ENCODE measurements at regions not wholly inside any gene's neighbourhood (a gene's known extent, or its start where the extent isn't known, plus 50 kb on each side); places are given as distances from the start of the nearest gene placed in this dataset.

GRCh38 chr7:18378989-18379605 is 116.5 kb upstream of the HDAC9 start:
- Histone ChIP-seq H3K4me1 (ENCODE audit: control extremely low read depth in 1 of 4, control insufficient read depth in 4 of 4, insufficient read depth in 4 of 4, low read length in 3 of 4) (no peaks in the 10 kb centered on the region), H3K36me3 (ENCODE audit: control insufficient read depth in 4 of 4, insufficient read depth in 4 of 4, low read length in 3 of 4) (peaks cover 0 to 4% (median 0%) of the 10 kb centered on the region in 4 experiments), H3K9me3 (ENCODE audit: control extremely low read depth in 1 of 5, control insufficient read depth in 4 of 5, insufficient read depth in 2 of 5, low read depth in 1 of 5, low read length in 4 of 5) (no peaks in the 10 kb centered on the region), H3K27ac (ENCODE audit: insufficient read depth in 1 of 2, low read depth in 1 of 2, low read length in 2 of 2, poor library complexity in 1 of 2, severe bottlenecking in 2 of 2) (no peak overlapping the region), H3K27me3 (replicated peaks in 2 of 5; ENCODE audit: control insufficient read depth in 4 of 5, insufficient read depth in 5 of 5, low read length in 4 of 5) (no peaks in the 10 kb centered on the region), H3K4me3 (ENCODE audit: control insufficient read depth in 1 of 7, extremely low read depth in 1 of 7, insufficient read depth in 4 of 7, low read depth in 2 of 7, low read length in 6 of 7) (no peak overlapping the region)
- ChIA-PET POLR2A (no interaction called here), CTCF (no interaction called here)
- DNase-seq = no peak
- WGBS (ENCODE audit: insufficient coverage) = no CpG with 5 or more reads among the region's 2 CpGs

GRCh38 chr7:18384491-18385143 is 110.9 kb upstream of the HDAC9 start:
- Histone ChIP-seq H3K4me3 (ENCODE audit: control insufficient read depth in 1 of 7, extremely low read depth in 1 of 7, insufficient read depth in 4 of 7, low read depth in 2 of 7, low read length in 6 of 7) (no peak overlapping the region), H3K4me1 (ENCODE audit: control extremely low read depth in 1 of 4, control insufficient read depth in 4 of 4, insufficient read depth in 4 of 4, low read length in 3 of 4) (peaks cover 7 to 30% (median 20%) of the 10 kb centered on the region in 4 experiments), H3K9me3 (ENCODE audit: control extremely low read depth in 1 of 5, control insufficient read depth in 4 of 5, insufficient read depth in 2 of 5, low read depth in 1 of 5, low read length in 4 of 5) (no peaks in the 10 kb centered on the region), H3K27me3 (replicated peaks in 2 of 5; ENCODE audit: control insufficient read depth in 4 of 5, insufficient read depth in 5 of 5, low read length in 4 of 5) (no peaks in the 10 kb centered on the region), H3K36me3 (ENCODE audit: control insufficient read depth in 4 of 4, insufficient read depth in 4 of 4, low read length in 3 of 4) (no peaks in the 10 kb centered on the region), H3K27ac (ENCODE audit: insufficient read depth in 1 of 2, low read depth in 1 of 2, low read length in 2 of 2, poor library complexity in 1 of 2, severe bottlenecking in 2 of 2) (no peak overlapping the region)
- CTCF ChIA-PET = interaction anchor here (0.6 to 0.9 kb wide), 4 partner anchors 9 to 473 kb away, joined by 3 to 4 read pairs (median 3); no protein-coding TSS in a partner anchor
- 100% methylated on average over 1 of the region's 1 CpG for WGBS (ENCODE audit: insufficient coverage)
- POLR2A ChIA-PET = no interaction called here
- DNase-seq = no peak

- Histone ChIP-seq H3K36me3 (ENCODE audit: control insufficient read depth in 4 of 4, insufficient read depth in 4 of 4, low read length in 3 of 4) (no peaks in the 10 kb centered on the region), H3K4me3 (ENCODE audit: control insufficient read depth in 1 of 7, extremely low read depth in 1 of 7, insufficient read depth in 4 of 7, low read depth in 2 of 7, low read length in 6 of 7) (no peak overlapping the region), H3K27ac (ENCODE audit: insufficient read depth in 1 of 2, low read depth in 1 of 2, low read length in 2 of 2, poor library complexity in 1 of 2, severe bottlenecking in 2 of 2) (no peak overlapping the region), H3K9me3 (ENCODE audit: control extremely low read depth in 1 of 5, control insufficient read depth in 4 of 5, insufficient read depth in 2 of 5, low read depth in 1 of 5, low read length in 4 of 5) (no peaks in the 10 kb centered on the region), H3K4me1 (ENCODE audit: control extremely low read depth in 1 of 4, control insufficient read depth in 4 of 4, insufficient read depth in 4 of 4, low read length in 3 of 4) (peaks cover 13 to 48% (median 32%) of the 10 kb centered on the region in 4 experiments), H3K27me3 (replicated peaks in 2 of 5; ENCODE audit: control insufficient read depth in 4 of 5, insufficient read depth in 5 of 5, low read length in 4 of 5) (no peaks in the 10 kb centered on the region)
- WGBS (ENCODE audit: insufficient coverage) = 100% methylated on average over 3 of the region's 4 CpGs
- ChIA-PET CTCF (interaction anchor here (1.2 to 1.3 kb wide), 2 partner anchors 33 to 62 kb away, joined by 3 read pairs; no protein-coding TSS in a partner anchor), POLR2A (no interaction called here)
- no peak for DNase-seq
Observed at GRCh38 chr7:18386607-18387006, 108.9 kb upstream of the HDAC9 start.

GRCh38 chr7:18387191-18387735 is 108.3 kb upstream of the HDAC9 start:
- ChIA-PET POLR2A (interaction anchor here (0.6 kb wide), 1 partner anchor 111 kb away, joined by 3 read pairs; no protein-coding TSS in a partner anchor), CTCF (interaction anchor here (0.8 to 1.9 kb wide), 4 partner anchors 29 to 63 kb away, joined by 3 to 4 read pairs (median 3); no protein-coding TSS in a partner anchor)
- Histone ChIP-seq H3K36me3 (ENCODE audit: control insufficient read depth in 4 of 4, insufficient read depth in 4 of 4, low read length in 3 of 4) (no peaks in the 10 kb centered on the region), H3K9me3 (ENCODE audit: control extremely low read depth in 1 of 5, control insufficient read depth in 4 of 5, insufficient read depth in 2 of 5, low read depth in 1 of 5, low read length in 4 of 5) (no peaks in the 10 kb centered on the region), H3K27ac (ENCODE audit: insufficient read depth in 1 of 2, low read depth in 1 of 2, low read length in 2 of 2, poor library complexity in 1 of 2, severe bottlenecking in 2 of 2) (no peak overlapping the region), H3K4me3 (ENCODE audit: control insufficient read depth in 1 of 7, extremely low read depth in 1 of 7, insufficient read depth in 4 of 7, low read depth in 2 of 7, low read length in 6 of 7) (peak overlapping the region in 1 of 7 experiments; percentile 31), H3K4me1 (ENCODE audit: control extremely low read depth in 1 of 4, control insufficient read depth in 4 of 4, insufficient read depth in 4 of 4, low read length in 3 of 4) (peaks cover 13 to 48% (median 32%) of the 10 kb centered on the region in 4 experiments), H3K27me3 (replicated peaks in 2 of 5; ENCODE audit: control insufficient read depth in 4 of 5, insufficient read depth in 5 of 5, low read length in 4 of 5) (no peaks in the 10 kb centered on the region)
- peak; percentile 39 to 84 (median 75) for DNase-seq
- WGBS (ENCODE audit: insufficient coverage) = no CpG with 5 or more reads among the region's 2 CpGs

- H3K36me3 ChIP-seq (ENCODE audit: control insufficient read depth in 4 of 4, insufficient read depth in 4 of 4, low read length in 3 of 4) = no peaks in the 10 kb centered on the region
- H3K27ac ChIP-seq (ENCODE audit: insufficient read depth in 1 of 2, low read depth in 1 of 2, low read length in 2 of 2, poor library complexity in 1 of 2, severe bottlenecking in 2 of 2) = peak overlapping the region in 1 of 2 experiments; percentile 47
- no peaks in the 10 kb centered on the region for H3K9me3 ChIP-seq (ENCODE audit: control extremely low read depth in 1 of 5, control insufficient read depth in 4 of 5, insufficient read depth in 2 of 5, low read depth in 1 of 5, low read length in 4 of 5)
- ChIA-PET POLR2A (interaction anchor here (0.6 kb wide), 1 partner anchor 11 kb away, joined by 3 read pairs; no protein-coding TSS in a partner anchor), CTCF (interaction anchor here (0.7 kb wide), 1 partner anchor 11 kb away, joined by 3 read pairs; no protein-coding TSS in a partner anchor)
- no peaks in the 10 kb centered on the region for H3K27me3 ChIP-seq (replicated peaks in 2 of 5; ENCODE audit: control insufficient read depth in 4 of 5, insufficient read depth in 5 of 5, low read length in 4 of 5)
- H3K4me3 ChIP-seq (ENCODE audit: control insufficient read depth in 1 of 7, extremely low read depth in 1 of 7, insufficient read depth in 4 of 7, low read depth in 2 of 7, low read length in 6 of 7) = peak overlapping the region in 2 of 7 experiments; percentile 14 to 44
- peaks cover 18 to 64% (median 38%) of the 10 kb centered on the region in 4 experiments for H3K4me1 ChIP-seq (ENCODE audit: control extremely low read depth in 1 of 4, control insufficient read depth in 4 of 4, insufficient read depth in 4 of 4, low read length in 3 of 4)
- no peak for DNase-seq
- 39% methylated on average over 2 of the region's 3 CpGs for WGBS (ENCODE audit: insufficient coverage)
Observed at GRCh38 chr7:18390535-18390907, 105.0 kb upstream of the HDAC9 start.

- ChIA-PET CTCF (interaction anchor here (0.6 kb wide), 1 partner anchor 9 kb away, joined by 3 read pairs; no protein-coding TSS in a partner anchor), POLR2A (no interaction called here)
- Histone ChIP-seq H3K9me3 (ENCODE audit: control extremely low read depth in 1 of 5, control insufficient read depth in 4 of 5, insufficient read depth in 2 of 5, low read depth in 1 of 5, low read length in 4 of 5) (no peaks in the 10 kb centered on the region), H3K27ac (ENCODE audit: insufficient read depth in 1 of 2, low read depth in 1 of 2, low read length in 2 of 2, poor library complexity in 1 of 2, severe bottlenecking in 2 of 2) (no peak overlapping the region), H3K4me1 (ENCODE audit: control extremely low read depth in 1 of 4, control insufficient read depth in 4 of 4, insufficient read depth in 4 of 4, low read length in 3 of 4) (peaks cover 14 to 44% (median 24%) of the 10 kb centered on the region in 4 experiments), H3K36me3 (ENCODE audit: control insufficient read depth in 4 of 4, insufficient read depth in 4 of 4, low read length in 3 of 4) (no peaks in the 10 kb centered on the region), H3K27me3 (replicated peaks in 2 of 5; ENCODE audit: control insufficient read depth in 4 of 5, insufficient read depth in 5 of 5, low read length in 4 of 5) (no peaks in the 10 kb centered on the region), H3K4me3 (ENCODE audit: control insufficient read depth in 1 of 7, extremely low read depth in 1 of 7, insufficient read depth in 4 of 7, low read depth in 2 of 7, low read length in 6 of 7) (peak overlapping the region in 1 of 7 experiments; percentile 3)
- WGBS (ENCODE audit: insufficient coverage) = 0% methylated on average over 1 of the region's 4 CpGs
- peak in 2 of 3 donors; percentile 30 to 45 for DNase-seq
Observed at GRCh38 chr7:18393465-18394118, 102.0 kb upstream of the HDAC9 start.

Measured in common myeloid progenitor, CD34-positive (primary cell).